ENCODE measurements at regions not wholly inside any gene's neighbourhood (a gene's known extent, or its start where the extent isn't known, plus 50 kb on each side); places are given as distances from the start of the nearest gene placed in this dataset.
"Not testable (repeated sequence)": the region's sequence is repeated elsewhere in the genome, so short reads cannot be mapped to it uniquely, and the experiment has no call there.

GRCh38 chr17:20779521-20779920 lies 200.0 kb downstream of the CDRT15L2 start:
- intact Hi-C loops (cut with DNase I): no loop called here
- H3K4me1 ChIP-seq: peaks cover 5 to 9% of the 10 kb centered on the region in 2 donors

GRCh38 chr17:20781260-20781659 lies 201.7 kb downstream of the CDRT15L2 start:
- Histone ChIP-seq H3K9me3 (no peaks in the 10 kb centered on the region), H3K27me3 (no peaks in the 10 kb centered on the region), H3K27ac (no peak overlapping the region), H3K4me1 (no peaks in the 10 kb centered on the region), H3K36me3 (no peaks in the 10 kb centered on the region), H3K4me3 (replicated peaks in 1 of 3) (no peak overlapping the region)
- WGBS, 2 donors: 95 to 97% methylated on average over 2 of the region's 2 CpGs
- intact Hi-C loops (cut with DNase I): no loop called here
- no peak for TF ChIP-seq CTCF (IDR thresholded peaks at IDR 0.05)
- TF ChIP-seq POLR2A (IDR thresholded peaks at IDR 0.05): no peak
- DNase-seq: no peak

More at GRCh38 chr17:20779521-20779920, 200.0 kb downstream of the CDRT15L2 start:
- Histone ChIP-seq H3K27ac (no peak overlapping the region), H3K9me3 (no peaks in the 10 kb centered on the region), H3K4me3 (replicated peaks in 1 of 3) (no peak overlapping the region), H3K36me3 (no peaks in the 10 kb centered on the region), H3K27me3 (no peaks in the 10 kb centered on the region)
- TF ChIP-seq CTCF (IDR thresholded peaks at IDR 0.05): no peak
- TF ChIP-seq POLR2A (IDR thresholded peaks at IDR 0.05): no peak
- 90 to 94% methylated on average over 10 of the region's 10 CpGs for WGBS, 2 donors
- DNase-seq: no peak

GRCh38 chr17:20781869-20782268 lies 202.3 kb downstream of the CDRT15L2 start:
- H3K36me3 ChIP-seq; intact Hi-C loops (cut with DNase I); H3K4me1 ChIP-seq; H3K4me3 ChIP-seq (replicated peaks in 1 of 3); H3K9me3 ChIP-seq; DNase-seq; H3K27me3 ChIP-seq; H3K27ac ChIP-seq: not testable (repeated sequence)
- WGBS, 2 donors: 96 to 98% methylated on average over 6 of the region's 6 CpGs

GRCh38 chr17:20783091-20783490 lies 203.6 kb downstream of the CDRT15L2 start:
- H3K9me3 ChIP-seq: no peaks in the 10 kb centered on the region
- no peak overlapping the region for H3K27ac ChIP-seq
- no peaks in the 10 kb centered on the region for H3K36me3 ChIP-seq
- no peak for DNase-seq
- TF ChIP-seq POLR2A (IDR thresholded peaks at IDR 0.05): no peak
- no peak for TF ChIP-seq CTCF (IDR thresholded peaks at IDR 0.05)
- H3K27me3 ChIP-seq: no peaks in the 10 kb centered on the region
- intact Hi-C loops (cut with DNase I): no loop called here
- no peaks in the 10 kb centered on the region for H3K4me1 ChIP-seq
- H3K4me3 ChIP-seq (replicated peaks in 1 of 3): no peak overlapping the region
- WGBS, 2 donors: 89% methylated on average over 3 of the region's 3 CpGs

DNA sequence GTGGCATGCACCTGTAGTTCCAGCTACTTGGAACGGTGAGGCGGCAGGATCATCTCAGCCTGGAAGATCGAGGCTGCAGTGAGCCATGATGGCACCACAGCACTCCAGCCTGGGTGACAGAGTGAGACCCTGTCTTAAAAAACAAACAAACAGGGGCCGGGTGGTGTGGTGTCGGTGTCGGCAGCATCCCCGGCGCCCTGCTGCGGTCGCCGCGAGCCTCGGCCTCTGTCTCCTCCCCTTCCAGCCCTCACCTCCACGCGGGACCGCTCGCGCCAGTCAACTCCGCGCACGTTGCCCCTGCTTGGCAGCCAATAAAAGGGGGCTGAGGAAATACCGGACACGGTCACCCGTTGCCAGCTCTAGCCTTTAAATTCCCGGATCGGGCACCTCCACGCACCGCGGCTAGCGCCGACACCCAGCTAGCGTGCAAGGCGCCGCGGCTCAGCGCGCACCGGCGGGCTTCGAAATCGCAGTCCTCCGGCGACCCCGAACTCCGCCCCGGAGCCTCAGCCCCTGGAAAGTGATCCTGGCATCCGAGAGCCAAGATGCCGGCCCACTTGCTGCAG lies 204.7 kb downstream of the CDRT15L2 start:
- H3K27ac ChIP-seq: no peak overlapping the region
- no peaks in the 10 kb centered on the region for H3K4me1 ChIP-seq
- TF ChIP-seq POLR2A (IDR thresholded peaks at IDR 0.05) (no peak), CTCF (IDR thresholded peaks at IDR 0.05) (no peak)
- H3K4me3 ChIP-seq (replicated peaks in 1 of 3): no peak overlapping the region
- intact Hi-C loops (cut with DNase I): no loop called here
- H3K9me3 ChIP-seq: no peaks in the 10 kb centered on the region
- H3K27me3 ChIP-seq: no peaks in the 10 kb centered on the region
- WGBS, 2 donors: 43 to 53% methylated on average over 20 to 46 of the region's 48 CpGs
- DNase-seq: no peak
- no peaks in the 10 kb centered on the region for H3K36me3 ChIP-seq

- Histone ChIP-seq H3K4me3 (replicated peaks in 1 of 3) (no peak overlapping the region), H3K36me3 (no peaks in the 10 kb centered on the region), H3K4me1 (no peaks in the 10 kb centered on the region), H3K27ac (no peak overlapping the region), H3K9me3 (no peaks in the 10 kb centered on the region), H3K27me3 (no peaks in the 10 kb centered on the region)
- DNase-seq: no peak
- TF ChIP-seq POLR2A (IDR thresholded peaks at IDR 0.05) (no peak), CTCF (IDR thresholded peaks at IDR 0.05) (no peak)
- WGBS, 2 donors: 69 to 74% methylated on average over 6 of the region's 6 CpGs
- intact Hi-C loops (cut with DNase I): no loop called here
Observed at GRCh38 chr17:20787281-20787680, 207.8 kb downstream of the CDRT15L2 start.
